ENCODE measurements at regions not wholly inside any gene's neighbourhood (a gene's known extent, or its start where the extent isn't known, plus 50 kb on each side); places are given as distances from the start of the nearest gene placed in this dataset.

DNA sequence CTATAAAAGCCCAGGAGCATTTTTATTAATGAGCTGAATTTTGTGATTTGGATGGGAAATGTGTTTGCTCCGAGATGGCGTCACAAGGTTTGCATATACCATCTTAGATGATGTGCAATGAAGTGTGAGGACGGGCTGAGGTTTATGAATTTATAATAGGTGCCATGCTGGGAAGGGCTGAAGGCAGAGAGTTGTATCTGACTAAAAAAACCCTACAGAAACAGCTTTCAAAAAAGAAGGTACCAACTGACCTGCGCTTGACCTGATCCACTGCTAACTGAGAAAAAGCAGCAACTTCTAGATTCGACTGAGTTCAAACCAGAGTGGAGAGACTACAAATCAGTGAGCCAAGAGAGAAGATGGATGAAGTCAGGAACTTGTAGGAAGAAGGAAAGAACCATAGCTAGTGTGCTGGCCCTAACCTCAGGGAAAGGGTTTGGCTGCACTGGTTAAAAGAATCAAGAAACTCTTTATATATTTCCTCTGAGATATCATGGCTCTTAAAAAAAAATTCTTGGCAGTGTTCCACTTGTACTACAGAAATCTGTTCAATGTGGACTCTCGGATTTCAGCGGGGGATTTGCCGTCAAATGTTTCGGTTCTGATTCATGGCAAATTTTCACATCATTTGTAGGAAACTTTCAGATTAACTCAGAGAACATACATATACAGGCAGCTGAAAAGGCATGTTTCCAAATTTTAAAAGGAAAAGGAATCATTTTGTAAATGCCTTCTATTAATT is 56.5 kb upstream of the HDGFL1 start:
- TF ChIP-seq RAD21 (IDR thresholded peaks at IDR 0.05; ENCODE audit: low read depth) (no peak), TEAD4 (IDR thresholded peaks at IDR 0.05) (no peak)

Data from Ishikawa (cell line).